ENCODE measurements at regions not wholly inside any gene's neighbourhood (a gene's known extent, or its start where the extent isn't known, plus 50 kb on each side); places are given as distances from the start of the nearest gene placed in this dataset.

- DNase-seq, result no peak
Measured at GRCh38 chr2:39515273-39515896, 78.3 kb upstream of the MAP4K3 start.

- DNase-seq, result no peak
Measured at GRCh38 chr2:39515897-39516346, 78.8 kb upstream of the MAP4K3 start.

- no peak for DNase-seq
Measured at GRCh38 chr2:39516347-39517101, 79.4 kb upstream of the MAP4K3 start.

- DNase-seq, result no peak
Measured at GRCh38 chr2:39517102-39517436, 80.0 kb upstream of the MAP4K3 start.

GRCh38 chr2:39517622-39518021, 80.5 kb upstream of the MAP4K3 start:
- DNase-seq, result no peak

- no peak for DNase-seq
Measured at GRCh38 chr2:39519886-39520285, 82.8 kb upstream of the MAP4K3 start.

GRCh38 chr2:39521876-39522517, 84.9 kb upstream of the MAP4K3 start:
- DNase-seq, result no peak

GRCh38 chr2:39522518-39522877, 85.4 kb upstream of the MAP4K3 start:
- DNase-seq, result no peak

GRCh38 chr2:39523308-39524044, 86.4 kb upstream of the MAP4K3 start:
- DNase-seq, result no peak

- no peak for DNase-seq
Measured at GRCh38 chr2:39524061-39524460, 87.0 kb upstream of the MAP4K3 start.

- no peak for DNase-seq
Measured at GRCh38 chr2:39524756-39525635, 87.9 kb upstream of the MAP4K3 start.

GRCh38 chr2:39525636-39526412, 88.7 kb upstream of the MAP4K3 start:
- DNase-seq, result no peak

- DNase-seq, result no peak
Measured at GRCh38 chr2:39528701-39529100, 91.6 kb upstream of the MAP4K3 start.

- DNase-seq, result no peak
Measured at GRCh38 chr2:39529836-39530235, 92.8 kb upstream of the MAP4K3 start.

GRCh38 chr2:39530411-39530866, 93.4 kb upstream of the MAP4K3 start:
- no peak for DNase-seq

GRCh38 chr2:39531220-39531777, 94.2 kb upstream of the MAP4K3 start:
- no peak for DNase-seq

- DNase-seq, result no peak
Measured at GRCh38 chr2:39532933-39533332, 95.8 kb upstream of the MAP4K3 start.

GRCh38 chr2:39534095-39534711, 97.1 kb upstream of the MAP4K3 start:
- no peak for DNase-seq

- no peak for DNase-seq
Measured at GRCh38 chr2:39535636-39536185, 98.6 kb upstream of the MAP4K3 start.

- no peak for DNase-seq
Measured at GRCh38 chr2:39537150-39537549, 100.1 kb upstream of the MAP4K3 start.

GRCh38 chr2:39538718-39539117, 101.6 kb upstream of the MAP4K3 start:
- DNase-seq, result no peak

Measured in NCI-H1436 treated with DMSO at 0.1 percent for 48 hours (cell line).